Stimulated activated CD4-positive, alpha-beta T cell treated with anti-CD3 and anti-CD28 coated beads, Interleukin-2, amount 100 ng/mL, for 48 hours (primary cell): ENCODE measurements at regions not wholly inside any gene's neighbourhood (a gene's known extent, or its start where the extent isn't known, plus 50 kb on each side); places are given as distances from the start of the nearest gene placed in this dataset.

Experiments
- DNase-seq, 2 donors: peaks; one replicate each; pipeline ENCODE4 v3.0.0-alpha.2; 2020

DNA sequence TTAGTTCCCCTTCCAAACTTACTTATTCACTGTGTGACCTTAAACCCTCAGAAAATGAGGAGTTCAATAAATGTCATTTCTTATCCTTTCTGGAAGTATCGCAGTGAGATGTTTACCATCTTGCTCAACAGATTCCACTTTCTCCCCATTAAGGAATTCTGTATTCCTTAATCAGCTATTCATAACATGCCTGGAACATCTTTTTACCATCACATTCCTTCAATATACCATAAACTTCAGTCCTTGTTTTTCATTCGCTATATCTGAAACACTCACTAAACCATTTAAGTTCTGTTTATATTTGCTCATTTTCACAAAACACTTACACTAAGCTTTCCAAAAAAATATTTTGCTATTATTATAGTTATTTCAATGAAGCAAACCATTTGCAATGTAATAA lies 1158.6 kb downstream of the CDH12 start:
- DNase-seq = no peak

DNA sequence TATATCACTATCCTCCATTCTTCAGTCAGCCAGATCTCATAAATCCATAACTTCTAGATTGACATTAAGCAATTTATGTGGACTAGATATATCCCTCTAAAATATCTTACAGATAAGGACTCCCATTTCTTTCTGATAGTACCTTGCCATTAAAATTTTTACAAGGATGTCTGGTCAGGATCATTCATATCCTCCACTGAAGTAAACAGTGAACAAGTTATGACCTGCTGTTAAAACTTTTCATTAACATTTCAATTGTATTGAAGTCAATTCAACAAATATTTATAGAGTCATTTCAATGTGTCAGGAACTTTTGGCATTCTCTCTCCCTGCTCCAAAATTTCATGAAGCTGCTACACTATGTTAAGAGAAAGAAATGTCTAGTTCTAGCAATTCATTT lies 1159.6 kb downstream of the CDH12 start:
- DNase-seq = no peak

DNA sequence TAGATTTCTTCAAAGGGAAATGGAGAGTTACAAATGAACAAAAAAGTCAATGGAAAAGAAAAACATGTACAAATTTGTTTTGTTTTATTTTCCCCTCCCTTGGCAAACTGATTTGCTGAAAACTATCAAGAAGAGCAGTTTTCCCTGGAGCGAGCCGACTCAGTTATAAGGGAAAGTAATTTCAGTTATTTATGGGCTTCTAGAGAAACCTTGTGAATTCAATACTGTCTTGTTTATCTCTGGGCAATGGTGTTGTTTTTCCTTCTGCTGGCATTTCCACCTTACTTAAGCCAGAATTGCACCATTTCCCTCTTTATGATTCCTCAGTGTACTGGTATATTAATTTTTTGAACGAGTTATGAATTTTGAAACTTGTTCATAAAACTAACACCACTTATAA lies 1163.6 kb downstream of the CDH12 start:
- no peak for DNase-seq

DNA sequence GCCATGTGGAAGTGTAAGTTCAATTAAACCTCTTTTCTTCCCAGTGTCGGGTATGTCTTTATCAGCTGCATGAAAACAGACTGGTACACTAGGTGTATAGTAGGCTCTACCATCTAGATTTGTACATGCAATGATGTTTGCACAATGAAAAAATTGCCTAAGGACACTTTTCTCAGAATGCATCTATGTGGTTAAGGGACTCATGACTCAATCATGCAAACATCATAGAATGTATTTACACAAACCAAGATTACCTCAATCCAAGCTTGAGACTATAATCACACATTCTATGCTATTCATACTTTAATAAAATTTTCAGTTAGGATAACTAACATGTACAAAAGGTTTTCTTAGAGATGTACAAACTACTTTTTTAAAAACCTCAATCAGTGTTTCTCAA lies 1164.5 kb downstream of the CDH12 start:
- no peak for DNase-seq

DNA sequence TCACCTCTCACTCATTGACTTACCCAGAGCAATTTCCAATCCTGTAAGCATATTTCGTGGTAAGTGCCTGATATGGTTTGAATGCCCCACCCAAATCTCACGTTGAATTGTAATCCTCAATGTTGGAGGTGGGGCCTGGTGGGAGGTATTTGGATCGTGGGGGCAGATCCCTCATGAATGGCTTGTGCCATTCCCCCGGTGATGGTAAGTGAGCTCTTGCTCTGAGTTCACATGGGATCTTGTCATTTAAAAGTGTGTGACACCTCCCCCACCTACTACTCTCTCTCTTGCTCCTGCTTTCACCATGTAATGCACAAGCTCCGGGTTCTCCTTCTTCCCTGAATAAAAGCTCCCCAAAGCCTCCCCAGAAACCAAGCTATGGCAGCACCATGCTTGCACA lies 1165.5 kb downstream of the CDH12 start:
- no peak for DNase-seq

DNA sequence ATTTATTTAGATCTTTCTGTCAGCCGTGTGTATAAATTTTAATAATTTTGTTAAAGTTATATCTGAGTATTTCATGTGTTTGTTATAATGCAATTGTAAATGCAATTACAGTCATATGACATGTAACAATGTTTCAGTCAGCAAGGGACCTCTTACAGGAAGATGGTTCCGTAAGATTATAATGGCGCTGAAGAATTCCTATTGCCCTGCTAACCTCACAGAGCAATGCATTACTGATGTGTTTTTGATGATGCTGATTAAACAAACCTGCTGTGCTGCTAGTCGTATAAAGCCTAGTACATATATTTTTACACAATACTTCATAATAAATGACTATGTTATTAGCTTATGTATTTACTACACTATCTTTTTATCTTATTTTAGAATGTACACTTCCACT lies 1166.4 kb downstream of the CDH12 start:
- DNase-seq = no peak

DNA sequence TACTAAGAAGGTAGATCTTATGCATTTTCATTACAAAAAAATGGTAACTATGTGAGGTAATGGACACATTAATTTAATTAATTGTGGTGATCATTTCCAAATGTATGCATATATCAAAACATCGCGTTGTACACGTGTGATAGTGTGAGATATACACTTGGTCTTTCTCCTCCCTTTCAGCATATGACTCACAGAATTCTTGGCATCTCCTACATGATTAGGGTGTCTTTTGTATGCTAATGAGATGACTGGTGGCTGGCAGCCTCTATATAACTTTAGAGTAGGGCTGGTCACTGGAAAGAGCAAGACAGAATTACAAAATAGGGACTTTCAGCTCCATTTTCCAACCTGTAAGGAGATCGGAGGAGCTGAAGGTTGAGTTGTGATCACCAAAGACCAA lies 1167.6 kb downstream of the CDH12 start:
- no peak for DNase-seq

DNA sequence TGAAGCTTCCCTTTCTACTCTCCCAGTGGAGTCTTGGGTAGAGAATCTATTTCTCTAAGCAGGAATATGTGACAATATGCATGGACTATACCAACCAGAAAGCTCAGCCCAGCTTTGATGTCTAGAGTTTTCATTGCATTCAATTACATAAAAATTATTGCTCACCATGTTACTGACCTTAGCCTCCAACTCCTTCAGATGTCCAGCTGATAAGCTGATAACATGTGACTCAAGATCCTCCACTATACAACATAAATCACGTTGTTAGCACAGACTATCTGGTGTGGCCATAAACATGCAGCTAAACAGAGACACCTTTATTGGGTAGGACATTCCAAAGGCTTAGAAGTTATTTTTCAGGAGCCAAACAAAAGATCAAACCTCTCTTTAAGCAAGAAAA lies 1168.2 kb downstream of the CDH12 start:
- DNase-seq = no peak

DNA sequence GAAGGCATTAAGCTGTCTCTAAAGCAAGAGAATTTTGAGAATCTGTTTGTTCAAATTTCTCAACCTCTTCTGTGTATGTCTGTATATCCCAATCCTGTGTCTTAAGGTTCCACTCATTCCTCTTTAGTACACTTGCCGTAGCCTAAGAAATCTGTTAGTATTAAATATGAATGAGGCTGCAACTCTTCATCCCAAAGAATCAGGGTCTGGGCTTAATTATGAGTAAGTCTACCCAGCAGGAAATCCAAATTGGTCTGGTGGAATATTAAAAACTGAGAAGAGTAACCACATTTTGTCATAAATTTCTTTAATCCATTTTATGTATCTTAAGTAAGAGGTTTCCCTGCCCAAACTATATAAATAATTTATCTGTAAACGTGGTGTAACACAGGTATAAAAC lies 1171.2 kb downstream of the CDH12 start:
- DNase-seq = no peak

DNA sequence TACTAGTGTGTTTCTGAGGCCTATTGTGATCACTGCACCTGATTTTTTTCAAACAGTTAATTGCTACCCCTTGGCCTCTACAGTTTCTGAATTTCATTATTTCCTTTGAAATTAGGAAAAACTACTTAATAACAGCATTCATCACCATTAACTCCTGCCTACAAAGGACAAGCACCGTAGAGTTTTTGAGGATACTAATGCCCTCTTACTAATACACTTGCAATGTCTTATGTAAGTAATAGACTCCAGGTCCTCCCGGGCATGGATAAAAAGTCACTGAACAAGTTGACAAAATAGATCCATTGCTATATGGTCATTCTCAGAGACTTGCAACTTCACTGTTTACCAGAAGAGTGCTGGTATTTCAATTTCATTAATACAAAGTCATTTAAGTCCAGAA lies 1172.5 kb downstream of the CDH12 start:
- no peak for DNase-seq

DNA sequence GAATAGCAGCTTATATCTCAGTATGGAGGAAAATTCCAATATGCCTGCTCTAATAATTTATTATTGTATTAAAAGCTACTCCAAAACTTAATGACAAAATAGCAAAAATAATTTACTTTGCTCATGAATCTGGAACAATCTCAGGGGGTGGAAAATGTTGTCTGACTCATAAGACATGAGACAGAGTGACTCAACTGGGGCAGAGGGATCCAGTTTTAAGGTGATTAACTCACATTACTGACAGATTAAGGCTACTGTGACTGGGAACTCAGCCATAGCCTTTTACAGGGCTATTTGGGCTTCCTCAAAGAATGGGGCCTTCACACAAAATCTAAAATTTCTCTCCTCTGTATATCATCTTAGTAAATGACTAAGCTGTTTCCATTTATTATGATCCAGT lies 1172.9 kb downstream of the CDH12 start:
- no peak for DNase-seq

DNA sequence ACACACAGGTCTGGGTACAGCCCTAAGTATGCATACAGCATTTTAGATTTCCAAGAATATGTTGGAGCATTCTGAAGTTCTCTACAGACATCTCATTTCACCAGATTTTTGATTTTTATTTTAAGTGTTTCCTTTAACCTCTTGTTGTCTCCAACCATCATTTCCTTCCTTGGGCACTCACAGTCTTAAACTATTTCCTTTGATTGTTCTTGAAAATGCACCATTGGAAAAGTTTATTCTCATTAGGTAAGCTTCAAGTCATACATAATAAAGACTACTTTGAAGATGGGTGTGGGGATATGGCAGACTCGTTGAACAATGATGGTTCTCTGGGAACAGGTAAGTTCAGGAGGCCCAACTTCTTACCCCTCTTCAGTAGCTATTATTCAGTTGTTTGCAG lies 1174.6 kb downstream of the CDH12 start:
- DNase-seq = no peak

DNA sequence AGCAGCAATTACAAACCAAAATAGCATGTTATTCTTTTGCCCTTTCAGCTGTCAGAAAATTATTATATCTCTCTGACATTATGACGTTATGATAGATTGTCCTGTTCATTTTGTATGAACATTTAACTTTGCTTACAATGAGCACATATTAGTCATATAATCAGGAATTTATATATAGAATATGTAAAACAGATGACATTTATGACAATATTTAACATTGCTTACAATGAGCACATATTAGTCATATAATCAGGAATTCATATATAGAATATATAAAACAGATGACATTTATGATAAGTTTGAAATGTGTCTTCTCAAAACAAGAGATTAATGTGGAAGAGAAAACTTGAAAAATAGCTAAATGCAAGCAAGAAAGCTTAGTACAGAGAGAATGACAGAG lies 1180.2 kb downstream of the CDH12 start:
- DNase-seq = no peak

DNA sequence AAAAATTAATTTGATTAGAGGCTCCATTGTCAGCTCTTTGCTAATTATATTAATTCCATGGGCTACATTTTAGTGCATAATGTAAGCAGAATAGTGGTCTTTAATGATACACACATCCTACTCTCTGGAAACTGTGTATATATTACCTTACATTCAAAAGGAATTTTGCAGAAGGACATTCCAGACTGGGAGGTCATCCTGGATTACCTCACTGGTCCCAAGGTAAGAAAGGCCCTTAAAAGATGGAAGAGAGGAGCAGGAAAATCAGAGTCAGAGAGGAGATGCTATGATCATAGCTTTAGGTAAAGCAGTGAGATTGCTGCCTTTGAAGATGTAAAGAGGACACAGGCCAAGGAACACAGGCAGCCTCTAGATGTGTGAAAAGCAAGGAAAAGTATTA lies 1180.8 kb downstream of the CDH12 start:
- no peak for DNase-seq

DNA sequence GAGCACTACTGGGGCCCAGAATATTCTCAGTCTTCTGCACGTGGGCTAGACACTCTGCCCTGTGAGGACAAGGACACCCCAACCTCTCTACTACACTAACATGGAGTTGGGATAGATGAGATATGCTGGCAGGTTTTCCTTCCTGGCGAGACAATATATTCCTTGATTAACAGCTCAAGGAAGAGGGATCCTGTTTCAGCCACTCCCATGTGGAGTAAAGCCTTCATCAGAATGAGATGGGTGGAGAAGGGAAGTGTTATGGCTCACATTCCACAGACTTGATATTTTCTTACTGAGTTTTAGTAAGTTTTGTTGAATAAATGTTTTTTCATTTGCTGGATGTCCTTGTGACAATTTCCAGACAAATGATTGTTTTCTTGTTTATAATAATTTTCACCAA lies 1187.6 kb downstream of the CDH12 start:
- no peak for DNase-seq

DNA sequence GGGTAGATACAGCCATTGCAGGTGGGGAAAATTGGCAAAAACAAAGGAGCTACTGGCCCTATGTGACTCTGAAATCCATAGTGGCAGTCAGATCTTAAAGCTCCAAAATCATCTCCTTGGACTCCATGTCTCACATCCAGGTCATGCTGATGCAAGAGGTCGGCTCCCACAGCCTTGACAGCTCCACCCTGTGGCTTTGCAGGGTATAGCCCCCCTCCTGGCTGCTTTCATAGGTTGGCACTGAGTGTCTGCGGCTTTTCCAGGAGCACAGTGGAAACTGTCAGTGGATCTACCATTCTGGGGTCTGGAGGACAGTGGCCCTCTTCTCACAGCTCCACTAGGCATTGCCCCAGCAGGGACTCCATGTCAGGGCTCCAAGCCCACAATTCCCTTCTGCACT lies 1190.1 kb downstream of the CDH12 start:
- DNase-seq = no peak

DNA sequence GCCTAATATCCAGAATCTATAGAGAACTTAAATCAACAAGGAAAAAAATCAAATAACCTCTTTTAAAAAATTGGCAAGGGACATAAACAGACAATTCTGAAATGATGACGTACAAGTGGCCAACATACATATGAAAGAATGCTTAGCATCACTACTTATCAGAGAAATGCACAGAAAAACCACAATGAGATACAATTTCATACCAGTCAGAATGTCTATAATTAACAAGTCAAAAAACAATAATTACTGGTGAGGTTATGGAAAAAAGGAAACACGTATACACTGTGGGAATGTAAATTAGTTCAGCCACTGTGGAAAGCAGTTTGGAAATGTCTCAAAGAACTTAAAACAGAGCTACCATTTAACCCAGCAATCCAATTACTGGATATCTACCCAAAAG lies 1192.0 kb downstream of the CDH12 start:
- no peak for DNase-seq

DNA sequence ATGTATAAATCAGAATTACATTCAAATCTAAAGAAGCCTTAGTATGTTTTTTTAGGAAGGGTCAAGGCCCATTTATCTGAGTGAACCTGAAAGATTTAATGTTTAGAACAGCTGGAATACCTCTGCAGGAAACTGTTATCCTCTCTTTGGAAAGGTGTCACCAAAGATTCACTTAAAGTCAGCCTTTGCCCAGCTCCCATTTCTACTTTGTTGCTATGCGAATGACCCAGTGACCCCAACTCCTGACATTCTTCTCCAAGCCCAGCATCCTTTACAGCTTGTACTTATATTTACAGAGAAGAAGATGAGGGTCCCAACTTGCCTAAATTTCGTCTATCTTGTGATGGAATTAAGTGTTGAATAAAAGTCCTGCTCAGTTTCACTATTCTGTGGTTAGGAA lies 1198.6 kb downstream of the CDH12 start:
- DNase-seq = no peak

DNA sequence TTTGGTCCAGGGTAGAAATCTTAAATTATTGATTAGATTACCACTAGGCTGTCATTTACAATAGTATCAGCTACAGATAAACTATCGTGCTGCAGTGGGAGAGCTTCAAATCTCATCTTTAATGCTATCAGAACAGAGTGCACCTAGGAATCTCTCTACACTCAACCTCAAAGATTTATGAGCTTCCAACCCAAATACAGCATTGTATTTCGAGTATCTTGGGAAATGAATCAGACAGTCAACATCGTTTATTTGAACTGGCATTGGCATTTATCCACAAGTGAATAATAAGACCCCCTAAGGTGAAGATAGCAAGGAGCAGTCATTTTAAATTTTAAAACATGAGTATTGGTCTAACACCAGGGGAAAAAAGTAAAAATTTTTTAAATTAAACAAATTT lies 1203.2 kb downstream of the CDH12 start:
- DNase-seq = no peak

DNA sequence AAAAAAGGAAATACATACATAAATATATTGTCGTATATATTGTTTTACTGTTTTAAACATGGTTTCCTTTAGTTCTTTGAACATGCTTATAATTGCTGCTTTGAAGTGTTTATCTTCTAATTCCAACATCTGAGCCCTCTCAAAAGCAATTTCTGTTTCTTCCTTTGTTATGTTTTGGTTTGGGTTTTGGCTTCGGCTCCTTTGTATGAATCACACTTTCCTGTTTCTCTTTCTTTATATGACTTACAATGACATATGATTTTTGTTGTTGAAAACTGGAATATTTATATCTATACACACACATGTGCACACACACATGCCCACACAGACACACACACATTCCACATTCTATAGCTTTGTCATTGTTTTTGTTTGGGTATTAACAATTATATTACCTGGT lies 1206.7 kb downstream of the CDH12 start:
- no peak for DNase-seq

DNA sequence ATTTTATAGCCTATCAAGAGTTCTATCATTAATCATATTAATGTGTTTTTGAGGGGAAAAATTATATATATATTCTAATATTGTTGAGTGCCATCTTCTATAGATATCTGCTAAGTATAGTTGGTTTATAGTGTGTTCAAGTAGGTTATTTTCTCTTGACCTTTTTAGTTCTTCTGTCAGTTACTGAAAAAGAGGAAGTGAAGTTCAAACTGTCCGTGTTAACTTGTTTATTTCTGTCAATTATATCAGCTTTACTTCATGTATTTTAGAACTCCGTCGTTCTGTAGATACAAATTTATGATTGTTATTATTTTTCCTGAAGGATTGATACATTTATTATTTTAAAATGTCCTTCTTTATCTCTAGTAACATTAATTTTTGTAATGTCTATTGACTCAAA lies 1209.1 kb downstream of the CDH12 start:
- DNase-seq = no peak

DNA sequence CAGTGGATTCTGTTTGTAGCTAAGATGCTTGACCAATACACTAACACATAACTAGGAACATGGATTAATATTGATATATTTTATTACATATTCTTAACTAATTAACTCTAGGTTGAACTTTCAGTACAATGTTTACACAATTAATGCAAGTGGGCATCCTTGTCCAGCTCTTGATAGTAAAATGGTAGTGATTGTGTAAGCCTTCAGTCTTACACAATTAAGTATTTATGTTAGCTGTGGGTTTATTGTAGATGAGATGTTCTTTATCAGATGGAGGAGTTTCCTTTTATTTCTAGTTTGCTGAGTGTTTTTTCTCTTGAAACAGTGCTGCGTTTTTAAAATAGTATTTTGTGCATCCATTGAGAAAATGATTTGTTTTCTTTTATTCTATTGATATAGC lies 1210.8 kb downstream of the CDH12 start:
- DNase-seq = no peak

DNA sequence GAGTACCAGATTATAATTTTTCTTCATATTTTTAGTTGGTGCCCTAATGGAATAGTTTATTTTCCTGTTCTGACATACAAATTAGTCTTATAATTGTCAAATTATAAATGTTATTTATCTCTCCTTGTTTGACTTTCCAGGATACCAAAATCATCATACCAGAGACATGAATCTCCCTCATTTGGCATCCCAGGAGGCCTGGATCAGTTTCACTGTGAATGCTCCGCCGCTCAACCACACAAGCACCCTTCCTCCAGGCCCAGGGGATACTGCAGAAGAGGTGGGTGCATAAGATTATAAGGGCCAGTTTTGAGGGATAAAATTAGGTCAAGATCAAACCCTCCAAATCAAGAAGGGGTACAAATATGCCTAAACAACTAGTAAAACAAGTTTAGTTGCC lies 1229.3 kb downstream of the CDH12 start:
- no peak for DNase-seq

DNA sequence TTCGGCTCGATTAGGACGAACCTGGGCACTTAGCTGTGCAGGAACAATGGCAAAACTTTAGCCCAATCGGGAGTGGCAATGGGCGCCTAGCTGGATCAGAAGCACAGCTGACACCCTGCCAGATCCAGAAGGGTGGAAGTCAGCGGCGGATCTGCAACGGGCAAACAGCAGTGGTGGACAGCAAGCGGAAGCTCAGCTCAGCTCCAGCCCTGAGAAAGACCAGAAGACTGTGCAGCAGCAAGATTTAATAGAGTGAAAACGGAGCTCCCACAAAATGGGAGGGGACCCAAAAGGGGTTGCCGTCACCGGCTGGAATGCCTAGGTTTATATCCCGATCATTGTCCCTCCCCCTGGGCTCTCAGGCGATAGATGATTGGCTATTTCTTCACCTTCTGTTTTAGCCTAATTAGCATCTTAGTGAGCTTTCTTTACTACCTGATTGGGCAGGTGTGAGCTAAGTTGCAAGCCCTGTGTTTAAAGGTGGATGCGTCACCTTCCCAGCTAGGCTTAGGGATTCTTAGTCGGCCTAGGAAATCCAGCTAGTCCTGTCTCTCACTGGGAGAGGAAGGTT lies 1237.9 kb downstream of the CDH12 start:
- no peak for DNase-seq

DNA sequence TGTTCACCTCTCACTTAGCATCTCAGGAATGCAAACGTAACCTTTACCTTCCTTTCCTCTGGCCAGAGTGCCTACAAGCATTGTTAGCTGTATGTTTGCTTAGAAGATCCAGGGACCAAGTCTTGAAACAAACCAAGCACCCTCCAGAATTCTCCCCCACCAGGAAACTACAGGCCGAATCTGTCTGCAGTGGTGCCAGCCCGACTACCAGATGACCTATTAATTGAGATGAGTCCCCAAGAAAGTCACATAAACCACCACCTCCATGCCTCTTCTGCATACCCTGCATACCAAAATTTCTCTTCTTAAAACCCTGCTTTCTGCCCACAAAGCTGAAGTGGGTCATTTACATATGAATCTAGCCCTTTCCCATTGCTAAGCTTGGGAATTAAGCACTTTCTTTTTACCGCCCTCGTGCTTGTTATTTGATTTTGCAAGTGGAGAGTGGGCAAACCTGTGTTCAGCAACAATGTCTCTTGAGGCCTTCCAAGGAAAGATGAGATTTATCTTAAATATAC lies 1239.1 kb downstream of the CDH12 start:
- no peak for DNase-seq

DNA sequence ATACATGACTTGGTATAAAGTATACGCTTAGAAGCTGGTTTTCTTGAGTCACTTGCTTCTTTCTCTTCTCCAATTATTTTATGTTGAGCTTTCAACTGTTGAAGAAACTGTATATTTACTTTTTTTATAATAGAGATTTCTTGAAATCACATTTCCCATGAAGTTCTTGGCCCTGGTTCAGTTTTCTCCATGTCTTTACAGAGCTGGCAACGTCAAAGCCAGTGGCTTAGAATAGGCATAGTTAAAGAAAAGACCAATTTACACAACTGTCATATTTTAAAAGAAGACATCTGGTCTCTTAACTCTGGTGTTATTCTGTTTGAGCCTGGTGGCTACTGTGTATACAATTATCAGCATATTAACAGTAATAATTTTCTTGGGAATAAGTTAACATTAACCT lies 1249.3 kb downstream of the CDH12 start:
- DNase-seq = no peak
